B cell (primary cell): ENCODE measurements at regions not wholly inside any gene's neighbourhood (a gene's known extent, or its start where the extent isn't known, plus 50 kb on each side); places are given as distances from the start of the nearest gene placed in this dataset.

ENCODE experiments used
- ATAC-seq: fragments of 200-7000 bp; cut with Tn5 transposase; one replicate; pipeline ENCODE4 v1.10.0; 2021; ENCODE audit warnings: low read depth, mild to moderate bottlenecking, moderate number of reproducible peaks, moderate library complexity
- CTCF ChIA-PET: fragments of 350-600 bp; sonication (Branson Sonifier 250); formaldehyde crosslinking; loops from one replicate; lab custom pipeline; 2021; ENCODE audit warnings: antibody characterized with exemption, inconsistent platforms; lab: Charles Lee
- POLR2A ChIA-PET: fragments of 350-600 bp; sonication (Branson Sonifier 250); formaldehyde crosslinking; loops from one replicate; lab custom pipeline; 2021; ENCODE audit warnings: antibody characterized with exemption; lab: Charles Lee
- DNase-seq: peaks from one replicate; pipeline ENCODE4 v3.0.0; 2013
- H2AFZ ChIP-seq: 2 replicates; pipeline ENCODE4 v1.6.1; 2012; ENCODE audit warnings: mild to moderate bottlenecking, low read depth, low read length; ENCODE audit not compliant: insufficient read depth, poor library complexity, severe bottlenecking
- H3K27ac ChIP-seq, 2 donors: 1 replicate in 1 of 2; 2 replicates in 1 of 2; pipeline ENCODE4 v1.5.1; 2012 to 2013; ENCODE audit warnings: low read length in 2 of 2, mild to moderate bottlenecking in 2 of 2, moderate library complexity in 1 of 2
- H3K27me3 ChIP-seq, 4 experiments: fragments of 200-600 bp in 1 of 4; sonication (generic) in 1 of 4; replicated peaks in 1 of 4; 1 replicate in 2 of 4; 2 replicates in 2 of 4; pipeline versions ENCODE4 v1.6.1 to v1.7.0; 2013 to 2016; ENCODE audit warnings: low read length in 3 of 4, mild to moderate bottlenecking in 2 of 4, mixed read lengths in 1 of 4, moderate library complexity in 1 of 4; ENCODE audit not compliant: insufficient read depth in 4 of 4, control insufficient read depth in 3 of 4; ENCODE audit errors: control extremely low read depth in 1 of 4
- H3K36me3 ChIP-seq, 2 experiments: replicated peaks in 1 of 2; 1 replicate in 1 of 2; 2 replicates in 1 of 2; pipeline versions ENCODE4 v1.6.1 to v1.7.1; 2013; ENCODE audit warnings: low read length in 1 of 2; ENCODE audit not compliant: insufficient read depth in 2 of 2, control insufficient read depth in 1 of 2; ENCODE audit errors: control extremely low read depth in 1 of 2, extremely low read depth in 1 of 2
- H3K4me1 ChIP-seq, 2 donors: fragments of 200-600 bp in 1 of 2; sonication (generic) in 1 of 2; 1 replicate in 1 of 2; 2 replicates in 1 of 2; pipeline versions ENCODE4 v1.5.1 to v1.6.1; 2013 to 2017; ENCODE audit warnings: low read length in 2 of 2; ENCODE audit not compliant: control insufficient read depth in 2 of 2, insufficient read depth in 2 of 2
- H3K4me2 ChIP-seq: replicated peaks from 2 replicates; pipeline ENCODE3; 2012; ENCODE audit warnings: mild to moderate bottlenecking, low read depth, low read length; ENCODE audit not compliant: poor library complexity, severe bottlenecking
- H3K4me3 ChIP-seq, 5 experiments: fragments of 200-600 bp in 1 of 5; sonication (generic) in 1 of 5; 1 replicate in 3 of 5; 2 replicates in 2 of 5; pipeline versions ENCODE4 v1.5.1 to v1.7.0; 2011 to 2016; ENCODE audit warnings: low read length in 4 of 5, mild to moderate bottlenecking in 4 of 5, low read depth in 2 of 5, control low read depth in 1 of 5, moderate library complexity in 1 of 5; ENCODE audit not compliant: insufficient read depth in 1 of 5; ENCODE audit errors: control extremely low read depth in 1 of 5, extremely low read depth in 1 of 5
- H3K79me2 ChIP-seq: fragments of 200-600 bp; sonication (generic); one replicate; pipeline ENCODE4 v1.6.0; 2016; ENCODE audit warnings: low read length; ENCODE audit not compliant: control insufficient read depth, insufficient read depth
- H3K9ac ChIP-seq: fragments of 200-600 bp; sonication (generic); 2 replicates; pipeline ENCODE4 v1.6.1; 2017; ENCODE audit warnings: mild to moderate bottlenecking, low read length, moderate library complexity
- H3K9me3 ChIP-seq, 3 donors: one replicate each; pipeline versions ENCODE4 v1.6.1 to v1.7.1; 2013; ENCODE audit warnings: low read length in 2 of 3; ENCODE audit not compliant: control insufficient read depth in 2 of 3, insufficient read depth in 1 of 3; ENCODE audit errors: control extremely low read depth in 1 of 3
- H4K20me1 ChIP-seq: 2 replicates; pipeline ENCODE4 v1.6.0; 2012; ENCODE audit warnings: mild to moderate bottlenecking, low read length; ENCODE audit not compliant: insufficient read depth, control insufficient read depth, poor library complexity, severe bottlenecking
- H3K27ac Mint-ChIP-seq: one replicate; pipeline ENCODE4 v1.8.0; 2021; ENCODE audit warnings: mixed read lengths
- H3K27me3 Mint-ChIP-seq: one replicate; pipeline ENCODE4 v1.8.0; 2021; ENCODE audit warnings: mixed read lengths
- H3K4me1 Mint-ChIP-seq: one replicate; pipeline ENCODE4 v1.8.0; 2021; ENCODE audit warnings: mixed read lengths
- H3K4me3 Mint-ChIP-seq: one replicate; pipeline ENCODE4 v1.8.0; 2021; ENCODE audit warnings: mixed read lengths
- H3K9me3 Mint-ChIP-seq: one replicate; pipeline ENCODE4 v1.8.0; 2022; ENCODE audit warnings: mixed read lengths; ENCODE audit not compliant: insufficient read depth
- EZH2 ChIP-seq: IDR thresholded peaks from 2 replicates; pipeline ENCODE4 v1.6.1; 2012; ENCODE audit warnings: borderline replicate concordance, low read depth, mild to moderate bottlenecking, moderate library complexity, low read length; ENCODE audit not compliant: insufficient read depth, poor library complexity, severe bottlenecking
- WGBS: methylation state at CpG from one replicate; pipeline ENCODE4 v1.1.5; 2013; ENCODE audit warnings: missing lambda C conversion rate; ENCODE audit not compliant: insufficient coverage; 5-methylcytosine and 5-hydroxymethylcytosine counted together
- intact Hi-C: fragments of 100-400 bp; cut with micrococcal nuclease; formaldehyde crosslinking; loops from one replicate; pipeline ENCODE4 v1.10.0; 2022
- TF ChIP-seq, protein P1 (sequence below): fragments of 200-600 bp; IDR thresholded peaks from one replicate; pipeline ENCODE4 v1.8.0; 2022; ENCODE audit warnings: antibody characterized with exemption, mild to moderate bottlenecking

- TF ChIP-seq EZH2: no peak
- TF ChIP-seq, protein P1, sequence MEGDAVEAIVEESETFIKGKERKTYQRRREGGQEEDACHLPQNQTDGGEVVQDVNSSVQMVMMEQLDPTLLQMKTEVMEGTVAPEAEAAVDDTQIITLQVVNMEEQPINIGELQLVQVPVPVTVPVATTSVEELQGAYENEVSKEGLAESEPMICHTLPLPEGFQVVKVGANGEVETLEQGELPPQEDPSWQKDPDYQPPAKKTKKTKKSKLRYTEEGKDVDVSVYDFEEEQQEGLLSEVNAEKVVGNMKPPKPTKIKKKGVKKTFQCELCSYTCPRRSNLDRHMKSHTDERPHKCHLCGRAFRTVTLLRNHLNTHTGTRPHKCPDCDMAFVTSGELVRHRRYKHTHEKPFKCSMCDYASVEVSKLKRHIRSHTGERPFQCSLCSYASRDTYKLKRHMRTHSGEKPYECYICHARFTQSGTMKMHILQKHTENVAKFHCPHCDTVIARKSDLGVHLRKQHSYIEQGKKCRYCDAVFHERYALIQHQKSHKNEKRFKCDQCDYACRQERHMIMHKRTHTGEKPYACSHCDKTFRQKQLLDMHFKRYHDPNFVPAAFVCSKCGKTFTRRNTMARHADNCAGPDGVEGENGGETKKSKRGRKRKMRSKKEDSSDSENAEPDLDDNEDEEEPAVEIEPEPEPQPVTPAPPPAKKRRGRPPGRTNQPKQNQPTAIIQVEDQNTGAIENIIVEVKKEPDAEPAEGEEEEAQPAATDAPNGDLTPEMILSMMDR: no peak
- 100% methylated on average over 5 of the region's 6 CpGs for WGBS
- Histone ChIP-seq H3K4me2 (no peak overlapping the region), H3K79me2 (no peaks in the 10 kb centered on the region), H2AFZ (no peak overlapping the region), H3K27ac (no peak overlapping the region), H3K4me1 (no peaks in the 10 kb centered on the region), H3K4me3 (no peak overlapping the region), H3K9ac (no peak overlapping the region), H3K36me3 (no peaks in the 10 kb centered on the region), H3K9me3 (peaks cover 0 to 9% (median 3%) of the 10 kb centered on the region in 3 donors), H3K27me3 (no peaks in the 10 kb centered on the region), H4K20me1 (no peaks in the 10 kb centered on the region)
- POLR2A ChIA-PET: no interaction called here
- intact Hi-C loops: no loop called here
- ATAC-seq (no peak), DNase-seq (no peak)
- peaks cover 2% of the 10 kb centered on the region for H3K9me3 Mint-ChIP-seq
- H3K27ac Mint-ChIP-seq: no peak overlapping the region
- CTCF ChIA-PET: no interaction called here
- H3K4me3 Mint-ChIP-seq: no peak overlapping the region
- H3K27me3 Mint-ChIP-seq: peaks cover 3% of the 10 kb centered on the region
- H3K4me1 Mint-ChIP-seq: no peaks in the 10 kb centered on the region
These were observed 146.0 kb upstream of the MAST4 start for GRCh38 chr5:66450237-66450636.

GRCh38 chr5:66450988-66451387, 145.2 kb upstream of the MAST4 start:
- Histone ChIP-seq H2AFZ (no peak overlapping the region), H4K20me1 (no peaks in the 10 kb centered on the region), H3K9me3 (peaks cover 0 to 9% (median 3%) of the 10 kb centered on the region in 3 donors), H3K36me3 (no peaks in the 10 kb centered on the region), H3K9ac (no peak overlapping the region), H3K27ac (no peak overlapping the region), H3K4me2 (no peak overlapping the region), H3K27me3 (no peaks in the 10 kb centered on the region), H3K4me1 (no peaks in the 10 kb centered on the region), H3K4me3 (no peak overlapping the region), H3K79me2 (no peaks in the 10 kb centered on the region)
- DNase-seq: no peak
- Mint-ChIP-seq H3K4me1 (no peaks in the 10 kb centered on the region), H3K4me3 (no peak overlapping the region), H3K9me3 (peaks cover 2% of the 10 kb centered on the region), H3K27me3 (peaks cover 3% of the 10 kb centered on the region), H3K27ac (no peak overlapping the region)
- POLR2A ChIA-PET: no interaction called here
- ATAC-seq: no peak
- CTCF ChIA-PET: no interaction called here
- intact Hi-C loops: no loop called here
- WGBS: no CpG with 5 or more reads among the region's 2 CpGs
- no peak for TF ChIP-seq EZH2
- TF ChIP-seq, protein P1: no peak
